GM12872 (cell line): ENCODE measurements at regions not wholly inside any gene's neighbourhood (a gene's known extent, or its start where the extent isn't known, plus 50 kb on each side); places are given as distances from the start of the nearest gene placed in this dataset.

Experiments
- TF ChIP-seq, protein P1 (sequence below): IDR thresholded peaks from 3 replicates; pipeline ENCODE4 v1.5.1; 2011; ENCODE audit warnings: low read depth, mild to moderate bottlenecking, low read length, moderate library complexity; ENCODE audit not compliant: insufficient read depth

DNA sequence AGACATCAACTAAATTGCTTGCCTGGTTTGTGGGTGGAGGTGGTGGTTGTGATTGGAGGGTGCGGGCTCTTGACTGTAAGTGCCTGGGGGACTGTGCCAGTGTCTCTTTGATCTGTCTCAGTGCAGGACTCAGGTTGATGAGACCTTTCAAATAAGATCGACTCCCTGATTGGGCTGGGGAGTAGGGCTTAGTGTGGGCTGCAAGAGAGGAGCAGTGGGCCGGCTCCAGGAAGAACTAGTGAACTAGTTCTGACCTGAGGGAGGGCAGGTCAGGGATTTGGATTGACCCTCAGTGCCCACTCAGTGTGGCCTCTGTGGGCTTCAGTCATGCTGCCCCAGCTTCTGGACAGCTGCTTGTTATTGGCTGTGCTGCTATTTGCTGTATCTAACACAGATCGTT is 130.6 kb upstream of the CACNA1E start:
- TF ChIP-seq, protein P1, sequence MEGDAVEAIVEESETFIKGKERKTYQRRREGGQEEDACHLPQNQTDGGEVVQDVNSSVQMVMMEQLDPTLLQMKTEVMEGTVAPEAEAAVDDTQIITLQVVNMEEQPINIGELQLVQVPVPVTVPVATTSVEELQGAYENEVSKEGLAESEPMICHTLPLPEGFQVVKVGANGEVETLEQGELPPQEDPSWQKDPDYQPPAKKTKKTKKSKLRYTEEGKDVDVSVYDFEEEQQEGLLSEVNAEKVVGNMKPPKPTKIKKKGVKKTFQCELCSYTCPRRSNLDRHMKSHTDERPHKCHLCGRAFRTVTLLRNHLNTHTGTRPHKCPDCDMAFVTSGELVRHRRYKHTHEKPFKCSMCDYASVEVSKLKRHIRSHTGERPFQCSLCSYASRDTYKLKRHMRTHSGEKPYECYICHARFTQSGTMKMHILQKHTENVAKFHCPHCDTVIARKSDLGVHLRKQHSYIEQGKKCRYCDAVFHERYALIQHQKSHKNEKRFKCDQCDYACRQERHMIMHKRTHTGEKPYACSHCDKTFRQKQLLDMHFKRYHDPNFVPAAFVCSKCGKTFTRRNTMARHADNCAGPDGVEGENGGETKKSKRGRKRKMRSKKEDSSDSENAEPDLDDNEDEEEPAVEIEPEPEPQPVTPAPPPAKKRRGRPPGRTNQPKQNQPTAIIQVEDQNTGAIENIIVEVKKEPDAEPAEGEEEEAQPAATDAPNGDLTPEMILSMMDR, result no peak

DNA sequence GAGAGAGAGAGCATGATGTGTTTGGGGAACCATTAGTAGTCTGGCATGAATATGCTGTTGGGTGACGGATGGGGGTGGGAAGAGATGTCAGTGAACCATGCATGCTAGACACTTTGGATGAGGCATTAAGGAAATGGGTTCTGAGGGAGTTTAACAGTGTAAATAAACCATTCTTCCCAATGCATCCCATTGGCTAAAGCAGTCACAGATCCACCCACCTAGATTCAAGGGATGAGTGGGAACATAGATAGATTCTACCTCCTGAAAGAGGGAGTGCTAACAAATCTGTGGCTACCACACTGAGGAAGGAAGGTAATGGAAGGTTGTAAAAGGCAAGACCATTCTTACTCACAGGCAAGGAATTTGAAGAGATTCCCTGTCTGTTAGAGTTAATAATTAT is 129.8 kb upstream of the CACNA1E start:
- TF ChIP-seq, protein P1, result no peak

DNA sequence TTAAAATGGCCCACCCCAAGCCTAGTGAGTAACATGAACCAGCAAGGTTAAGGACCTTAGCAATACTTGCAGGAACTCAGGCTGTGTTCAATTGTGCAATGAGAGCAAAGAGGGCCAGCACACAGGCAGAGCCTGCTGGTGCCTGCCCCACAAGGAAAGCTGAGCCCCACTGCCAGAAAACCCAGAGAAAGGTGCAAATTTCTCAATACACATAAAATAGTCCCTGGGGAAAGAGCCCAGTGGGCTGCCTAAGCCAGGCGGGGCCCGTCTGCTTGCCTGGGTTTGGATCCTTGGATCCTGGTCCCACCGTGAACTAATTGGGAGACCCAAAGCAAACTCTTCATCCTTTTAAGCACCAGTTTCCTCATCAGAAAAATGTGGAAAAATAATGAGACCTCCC is 128.5 kb upstream of the CACNA1E start:
- TF ChIP-seq, protein P1, result no peak

DNA sequence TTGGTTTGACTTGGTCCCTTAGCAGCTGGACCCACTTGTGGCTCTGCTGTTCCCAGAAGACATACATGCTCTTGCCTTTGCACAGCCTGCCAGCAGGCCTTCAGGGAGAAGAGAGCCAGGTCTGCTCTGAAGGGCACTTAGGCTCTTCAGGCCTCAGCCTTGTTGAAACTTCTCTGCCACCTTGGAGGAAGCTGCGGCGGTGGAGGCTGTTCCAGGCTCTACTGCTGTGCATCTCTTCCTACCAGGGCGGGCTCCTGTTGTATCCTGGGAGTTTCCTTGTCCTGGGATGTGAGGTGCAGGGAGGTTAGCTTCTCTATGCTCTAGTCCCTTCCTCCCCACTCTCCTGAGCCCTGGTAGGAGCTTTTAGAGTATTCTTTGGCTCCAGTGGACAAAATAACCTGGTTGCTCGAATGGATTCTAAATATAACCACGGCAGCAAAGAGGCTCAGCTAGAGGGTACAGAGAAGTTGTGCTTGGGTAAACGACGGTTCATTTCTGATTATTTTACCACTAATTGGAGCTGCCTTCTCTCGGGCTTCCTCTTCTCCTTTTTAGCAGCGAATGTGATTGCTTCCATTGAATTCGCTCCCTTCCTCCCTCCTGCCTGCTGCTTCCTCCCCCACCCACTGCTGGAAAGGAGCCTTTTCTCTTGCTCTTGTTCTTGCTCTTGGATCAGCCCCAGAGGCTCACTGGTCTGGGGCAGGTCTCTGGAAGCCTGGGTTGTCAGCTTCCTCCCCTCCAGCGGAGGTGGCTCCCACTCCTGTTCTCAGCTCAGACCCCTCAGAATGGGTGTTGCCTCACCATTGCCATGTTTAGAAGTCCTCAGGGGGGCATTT is 126.6 kb upstream of the CACNA1E start:
- TF ChIP-seq, protein P1, result no peak

DNA sequence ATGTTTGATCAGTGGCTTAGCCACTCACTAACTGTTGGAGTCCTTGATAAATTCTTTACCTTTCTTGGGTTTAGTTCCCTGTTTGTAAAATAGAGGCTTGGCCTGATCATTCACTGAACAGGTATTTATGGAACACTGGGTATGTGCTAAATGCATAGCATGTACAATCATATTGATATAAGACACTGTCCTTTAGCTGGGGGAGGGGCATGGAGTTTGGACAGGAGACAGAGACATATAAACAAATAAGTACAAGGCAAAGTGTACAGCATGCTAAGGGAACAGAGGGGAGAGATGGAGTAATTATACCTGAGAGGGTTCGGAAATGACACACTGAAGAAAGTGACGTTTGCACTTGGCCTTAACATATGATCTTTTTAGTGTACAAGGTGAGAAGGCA is 124.3 kb upstream of the CACNA1E start:
- TF ChIP-seq, protein P1, result no peak

DNA sequence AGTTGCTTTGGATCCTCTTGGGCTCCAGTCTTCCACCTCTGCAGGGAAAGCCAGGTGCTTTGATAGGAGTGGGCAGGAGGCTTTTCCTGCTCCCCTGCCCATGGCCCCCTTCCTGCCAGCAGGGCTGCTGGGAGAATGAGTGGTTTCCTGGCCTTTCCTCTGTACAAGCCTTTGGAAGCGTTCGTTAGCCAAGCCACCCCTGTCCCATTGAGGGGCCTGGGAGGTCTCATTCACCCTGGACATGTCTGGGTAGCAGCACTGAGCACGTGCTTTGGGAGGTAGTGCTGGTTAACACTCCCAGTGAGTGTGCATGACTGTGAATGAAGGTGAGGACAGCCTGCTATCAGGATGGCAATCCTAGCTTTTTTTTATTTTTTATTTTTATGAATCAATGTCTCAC is 118.5 kb upstream of the CACNA1E start:
- TF ChIP-seq, protein P1, result no peak

DNA sequence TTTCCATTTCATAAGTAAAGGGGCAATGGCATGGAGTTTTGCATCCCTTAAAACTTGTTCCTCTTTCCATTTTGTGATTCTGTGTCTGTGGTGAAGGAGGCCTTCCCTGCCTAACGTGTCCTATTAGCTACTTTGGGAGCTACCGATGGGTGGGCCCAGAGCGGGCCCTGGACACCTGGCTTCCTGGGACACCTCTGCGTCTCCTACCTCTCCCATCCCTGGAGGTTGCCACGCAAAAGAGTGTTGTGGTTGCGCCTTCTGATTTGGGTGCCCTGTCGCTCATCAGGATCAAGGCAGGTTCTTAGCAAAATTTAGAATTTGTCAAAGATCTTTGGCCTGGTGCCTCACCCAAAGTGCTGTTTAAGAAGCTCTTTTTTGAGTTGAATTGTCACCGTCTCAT is 116.4 kb upstream of the CACNA1E start:
- TF ChIP-seq, protein P1, result no peak
